GM04503 (cell line): ENCODE measurements at regions not wholly inside any gene's neighbourhood (a gene's known extent, or its start where the extent isn't known, plus 50 kb on each side); places are given as distances from the start of the nearest gene placed in this dataset.

ENCODE experiments used
- DNase-seq: peaks from one replicate; pipeline ENCODE4 v3.0.0-alpha.2; 2012; ENCODE audit warnings: low read depth

- no peak for DNase-seq
Measured at GRCh38 chr17:33777674-33778073, 477.4 kb upstream of the CCL2 start.

GRCh38 chr17:33778505-33779233 is 476.4 kb upstream of the CCL2 start:
- peak; percentile 13 for DNase-seq

- no peak for DNase-seq
Measured at GRCh38 chr17:33779234-33779591, 475.9 kb upstream of the CCL2 start.

GRCh38 chr17:33785281-33785680 is 469.8 kb upstream of the CCL2 start:
- no peak for DNase-seq

- no peak for DNase-seq
Measured at GRCh38 chr17:33786478-33786877, 468.6 kb upstream of the CCL2 start.

- no peak for DNase-seq
Measured at GRCh38 chr17:33789658-33790057, 465.4 kb upstream of the CCL2 start.

GRCh38 chr17:33797181-33797580 is 457.9 kb upstream of the CCL2 start:
- DNase-seq = no peak

- DNase-seq = no peak
Measured at GRCh38 chr17:33798308-33798707, 456.8 kb upstream of the CCL2 start.

GRCh38 chr17:33802349-33803198 is 452.5 kb upstream of the CCL2 start:
- no peak for DNase-seq

- no peak for DNase-seq
Measured at GRCh38 chr17:33803199-33803685, 451.8 kb upstream of the CCL2 start.

- no peak for DNase-seq
Measured at GRCh38 chr17:33803686-33804085, 451.4 kb upstream of the CCL2 start.

GRCh38 chr17:33804401-33804800 is 450.7 kb upstream of the CCL2 start:
- no peak for DNase-seq

- DNase-seq = no peak
Measured at GRCh38 chr17:33806631-33807030, 448.5 kb upstream of the CCL2 start.

- DNase-seq = no peak
Measured at GRCh38 chr17:33809748-33810147, 445.3 kb upstream of the CCL2 start.

- DNase-seq = no peak
Measured at GRCh38 chr17:33811004-33811760, 443.9 kb upstream of the CCL2 start.

GRCh38 chr17:33811984-33812577 is 443.0 kb upstream of the CCL2 start:
- no peak for DNase-seq

GRCh38 chr17:33814852-33815251 is 440.2 kb upstream of the CCL2 start:
- no peak for DNase-seq

GRCh38 chr17:33816036-33816435 is 439.0 kb upstream of the CCL2 start:
- DNase-seq = no peak

GRCh38 chr17:33816842-33817617 is 438.1 kb upstream of the CCL2 start:
- DNase-seq = no peak

- no peak for DNase-seq
Measured at GRCh38 chr17:33819539-33819938, 435.5 kb upstream of the CCL2 start.

GRCh38 chr17:33832262-33832661 is 422.8 kb upstream of the CCL2 start:
- DNase-seq = no peak
